Body of pancreas (tissue), 4 donors: ENCODE measurements at regions not wholly inside any gene's neighbourhood (a gene's known extent, or its start where the extent isn't known, plus 50 kb on each side); places are given as distances from the start of the nearest gene placed in this dataset.

Experiments used
- POLR2A ChIP-seq, 3 donors: fragments of 450-650 bp; IDR thresholded peaks; one replicate each; pipeline ENCODE4 v1.6.1; 2016; ENCODE audit warnings: antibody characterized with exemption in 3 of 3, mild to moderate bottlenecking in 2 of 3
- TF ChIP-seq, protein P1 (sequence below), 7 experiments: fragments of 450-650 bp in 4 of 7; fragments of 200-600 bp in 3 of 7; sonication (generic) in 3 of 7; IDR thresholded peaks; one replicate each; pipeline ENCODE4 v1.5.1; 2016 to 2019; ENCODE audit warnings: antibody characterized with exemption in 7 of 7

- TF ChIP-seq, protein P1, sequence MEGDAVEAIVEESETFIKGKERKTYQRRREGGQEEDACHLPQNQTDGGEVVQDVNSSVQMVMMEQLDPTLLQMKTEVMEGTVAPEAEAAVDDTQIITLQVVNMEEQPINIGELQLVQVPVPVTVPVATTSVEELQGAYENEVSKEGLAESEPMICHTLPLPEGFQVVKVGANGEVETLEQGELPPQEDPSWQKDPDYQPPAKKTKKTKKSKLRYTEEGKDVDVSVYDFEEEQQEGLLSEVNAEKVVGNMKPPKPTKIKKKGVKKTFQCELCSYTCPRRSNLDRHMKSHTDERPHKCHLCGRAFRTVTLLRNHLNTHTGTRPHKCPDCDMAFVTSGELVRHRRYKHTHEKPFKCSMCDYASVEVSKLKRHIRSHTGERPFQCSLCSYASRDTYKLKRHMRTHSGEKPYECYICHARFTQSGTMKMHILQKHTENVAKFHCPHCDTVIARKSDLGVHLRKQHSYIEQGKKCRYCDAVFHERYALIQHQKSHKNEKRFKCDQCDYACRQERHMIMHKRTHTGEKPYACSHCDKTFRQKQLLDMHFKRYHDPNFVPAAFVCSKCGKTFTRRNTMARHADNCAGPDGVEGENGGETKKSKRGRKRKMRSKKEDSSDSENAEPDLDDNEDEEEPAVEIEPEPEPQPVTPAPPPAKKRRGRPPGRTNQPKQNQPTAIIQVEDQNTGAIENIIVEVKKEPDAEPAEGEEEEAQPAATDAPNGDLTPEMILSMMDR (IDR thresholded peaks at IDR 0.05): no peak
- no peak for TF ChIP-seq POLR2A (IDR thresholded peaks at IDR 0.05)
These were observed 688.7 kb upstream of the GRM3 start for GRCh38 chr7:85954961-85955360.
